GM12892 (cell line): ENCODE measurements at regions not wholly inside any gene's neighbourhood (a gene's known extent, or its start where the extent isn't known, plus 50 kb on each side); places are given as distances from the start of the nearest gene placed in this dataset.

ENCODE experiments used
- POLR2AphosphoS5 ChIP-seq: IDR thresholded peaks from 2 replicates; pipeline ENCODE4 v1.6.1; 2011; ENCODE audit warnings: low read depth, low read length, control low read depth
- TAF1 ChIP-seq: IDR thresholded peaks from 2 replicates; pipeline ENCODE4 v1.6.1; 2011; ENCODE audit warnings: low read depth, mild to moderate bottlenecking, control low read depth, low read length, borderline replicate concordance

GRCh38 chrX:69083361-69083760, 81.9 kb downstream of the PJA1 start:
- no peak for TF ChIP-seq TAF1
- no peak for TF ChIP-seq POLR2AphosphoS5
